ENCODE measurements at regions not wholly inside any gene's neighbourhood (a gene's known extent, or its start where the extent isn't known, plus 50 kb on each side); places are given as distances from the start of the nearest gene placed in this dataset.

DNA sequence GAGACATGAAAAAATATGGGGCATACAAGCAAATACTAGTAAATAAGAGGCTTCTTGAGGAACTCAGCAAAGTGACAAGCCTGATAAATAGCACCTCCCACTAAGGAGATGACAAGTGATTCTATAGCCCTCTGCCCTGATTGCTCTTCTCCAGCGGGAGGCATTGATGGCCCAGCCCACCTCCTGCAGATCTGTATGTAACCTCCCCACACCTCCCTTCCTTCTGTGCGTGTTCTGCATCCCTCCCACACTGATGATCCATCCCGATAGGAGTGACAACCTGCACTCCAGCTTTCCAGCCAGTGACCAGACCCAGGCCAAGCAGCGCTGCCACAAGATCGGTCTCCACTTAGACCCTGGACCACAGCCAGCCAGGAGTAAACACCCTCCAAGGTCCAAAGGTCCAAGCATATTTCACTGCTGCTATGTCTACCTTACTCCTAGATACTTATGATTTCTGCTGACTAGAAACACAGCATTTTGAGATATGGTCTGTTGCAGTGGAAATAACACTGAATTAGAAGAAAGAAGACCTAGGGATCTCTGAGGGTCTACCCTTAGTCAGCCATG is 176.1 kb downstream of the BRINP2 start:
- no peaks in the 10 kb centered on the region for H3K27me3 ChIP-seq (ENCODE audit: insufficient read depth, low read length)
- H3K36me3 ChIP-seq (ENCODE audit: insufficient read depth, low read length) = no peaks in the 10 kb centered on the region
- no peaks in the 10 kb centered on the region for H3K9me3 ChIP-seq (ENCODE audit: low read length)
- H3K4me3 ChIP-seq (ENCODE audit: low read length) = no peak overlapping the region
- H2AFZ ChIP-seq (ENCODE audit: low read depth, low read length) = no peak overlapping the region
- no peaks in the 10 kb centered on the region for H3K4me1 ChIP-seq (ENCODE audit: insufficient read depth, low read length)

DNA sequence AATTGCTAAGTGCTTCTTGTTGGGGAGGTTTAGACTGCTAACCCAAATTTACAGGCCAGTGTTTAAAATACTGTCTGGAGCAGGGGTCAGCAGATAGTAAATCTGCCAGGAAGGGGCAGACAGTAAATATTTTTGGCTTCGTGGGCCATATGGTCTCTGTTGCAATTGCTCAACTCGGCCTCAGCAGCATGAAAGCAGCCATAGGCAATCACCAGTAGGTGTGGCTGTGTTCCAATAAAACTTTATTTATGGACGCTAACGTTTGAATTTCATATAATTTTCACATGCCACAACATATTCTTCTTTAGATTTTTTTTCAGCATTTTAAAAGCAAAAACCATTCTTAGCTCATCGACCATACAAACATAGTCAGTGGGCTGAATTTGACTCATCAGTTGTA is 172.7 kb downstream of the BRINP2 start:
- no peaks in the 10 kb centered on the region for H3K4me1 ChIP-seq (ENCODE audit: insufficient read depth, low read length)
- no peak overlapping the region for H2AFZ ChIP-seq (ENCODE audit: low read depth, low read length)
- H3K36me3 ChIP-seq (ENCODE audit: insufficient read depth, low read length) = no peaks in the 10 kb centered on the region
- no peaks in the 10 kb centered on the region for H3K9me3 ChIP-seq (ENCODE audit: low read length)
- no peak overlapping the region for H3K4me3 ChIP-seq (ENCODE audit: low read length)
- H3K27me3 ChIP-seq (ENCODE audit: insufficient read depth, low read length) = no peaks in the 10 kb centered on the region

DNA sequence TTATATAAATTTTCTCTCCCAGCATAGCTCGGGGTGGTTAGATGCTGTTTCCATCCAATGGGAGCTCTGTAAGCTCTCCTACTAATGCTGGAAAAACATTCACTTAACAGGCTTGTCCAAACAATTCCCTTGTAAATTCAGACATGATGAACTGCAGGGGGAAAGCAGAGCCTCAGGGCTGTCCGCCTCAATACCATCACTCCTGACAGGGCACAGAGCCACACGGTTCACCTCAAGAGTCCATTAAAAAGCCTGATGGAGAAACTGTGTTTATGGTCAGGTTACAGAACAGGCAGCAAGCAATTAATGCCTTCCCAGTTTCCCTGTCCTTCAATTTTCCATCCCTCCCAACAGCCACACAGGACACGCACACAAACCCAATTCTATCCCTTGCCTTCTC is 171.0 kb downstream of the BRINP2 start:
- Histone ChIP-seq H3K36me3 (ENCODE audit: insufficient read depth, low read length) (no peaks in the 10 kb centered on the region), H3K27me3 (ENCODE audit: insufficient read depth, low read length) (no peaks in the 10 kb centered on the region), H3K4me1 (ENCODE audit: insufficient read depth, low read length) (no peaks in the 10 kb centered on the region), H2AFZ (ENCODE audit: low read depth, low read length) (no peak overlapping the region), H3K4me3 (ENCODE audit: low read length) (no peak overlapping the region), H3K9me3 (ENCODE audit: low read length) (no peaks in the 10 kb centered on the region)

DNA sequence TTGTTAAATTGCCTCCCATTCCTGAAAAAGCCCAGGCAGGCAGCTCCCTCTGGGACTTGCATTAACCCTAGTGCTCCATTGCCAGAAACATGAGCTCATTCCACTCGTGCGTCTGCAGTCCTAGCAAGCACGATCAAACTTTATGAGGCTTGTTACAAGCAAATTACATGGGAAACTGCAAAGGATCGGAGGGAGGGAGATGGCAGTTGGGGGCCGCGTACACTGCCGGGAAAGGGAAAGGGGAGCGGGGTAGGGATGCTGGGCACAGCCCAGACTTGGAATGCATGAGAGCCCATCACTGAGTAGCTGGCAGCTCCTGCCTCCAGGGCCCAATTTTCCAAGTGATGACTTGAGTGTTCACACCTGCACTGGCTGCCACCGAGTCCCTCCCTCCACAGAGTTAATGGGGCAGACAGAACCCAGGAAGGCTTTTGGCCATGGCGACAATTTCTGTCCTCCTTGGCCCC is 169.9 kb downstream of the BRINP2 start:
- Histone ChIP-seq H3K9me3 (ENCODE audit: low read length) (no peaks in the 10 kb centered on the region), H3K36me3 (ENCODE audit: insufficient read depth, low read length) (no peaks in the 10 kb centered on the region), H3K4me1 (ENCODE audit: insufficient read depth, low read length) (no peaks in the 10 kb centered on the region), H2AFZ (ENCODE audit: low read depth, low read length) (no peak overlapping the region), H3K27me3 (ENCODE audit: insufficient read depth, low read length) (no peaks in the 10 kb centered on the region), H3K4me3 (ENCODE audit: low read length) (no peak overlapping the region)

DNA sequence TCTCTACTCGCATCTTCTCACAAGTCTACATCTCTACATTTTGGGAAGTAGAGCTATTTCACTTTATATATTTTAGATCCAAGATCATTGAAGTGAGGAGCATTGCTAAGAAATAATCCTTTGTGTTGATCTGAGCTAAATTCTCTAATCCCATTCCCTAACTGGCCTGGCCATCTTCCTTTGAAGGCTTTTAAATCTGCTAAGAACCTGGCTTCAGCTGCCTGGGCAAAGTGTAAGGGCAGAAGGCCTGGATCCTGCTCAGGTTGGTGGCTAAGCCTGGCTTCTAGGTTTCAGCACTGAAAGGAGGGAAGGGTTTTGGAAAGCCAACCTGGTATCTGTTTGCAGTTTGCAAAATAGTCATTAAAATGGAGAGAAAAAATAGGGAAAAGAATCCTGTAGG is 167.6 kb downstream of the BRINP2 start:
- no peaks in the 10 kb centered on the region for H3K36me3 ChIP-seq (ENCODE audit: insufficient read depth, low read length)
- H3K4me1 ChIP-seq (ENCODE audit: insufficient read depth, low read length) = no peaks in the 10 kb centered on the region
- no peaks in the 10 kb centered on the region for H3K27me3 ChIP-seq (ENCODE audit: insufficient read depth, low read length)

DNA sequence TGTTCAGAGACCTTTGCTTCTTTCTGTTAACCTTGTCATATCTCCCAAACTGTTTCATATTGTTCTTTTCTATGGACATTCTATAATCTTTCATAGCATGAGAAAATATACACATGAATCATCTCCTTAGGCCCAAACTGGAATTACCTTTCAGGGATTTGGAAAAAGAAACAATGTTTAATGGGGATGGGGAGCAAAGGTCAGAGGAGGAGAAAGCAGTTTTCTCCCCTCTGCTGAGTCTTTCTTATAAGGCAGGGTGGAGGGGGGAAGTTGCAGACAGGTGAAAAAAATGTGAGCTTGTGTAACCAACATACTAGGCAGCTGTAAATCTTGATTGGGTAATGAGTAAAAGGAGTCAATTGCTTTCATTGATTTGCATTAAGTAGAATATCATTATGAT is 164.1 kb downstream of the BRINP2 start:
- no peaks in the 10 kb centered on the region for H3K9me3 ChIP-seq (ENCODE audit: low read length)
- no peaks in the 10 kb centered on the region for H3K4me1 ChIP-seq (ENCODE audit: insufficient read depth, low read length)
- no peak overlapping the region for H2AFZ ChIP-seq (ENCODE audit: low read depth, low read length)
- H3K36me3 ChIP-seq (ENCODE audit: insufficient read depth, low read length) = no peaks in the 10 kb centered on the region
- no peak overlapping the region for H3K4me3 ChIP-seq (ENCODE audit: low read length)
- H3K27me3 ChIP-seq (ENCODE audit: insufficient read depth, low read length) = no peaks in the 10 kb centered on the region

More for the DNA sequence above, 167.6 kb downstream of the BRINP2 start:
- Histone ChIP-seq H2AFZ (ENCODE audit: low read depth, low read length) (no peak overlapping the region), H3K4me3 (ENCODE audit: low read length) (no peak overlapping the region), H3K9me3 (ENCODE audit: low read length) (no peaks in the 10 kb centered on the region)

DNA sequence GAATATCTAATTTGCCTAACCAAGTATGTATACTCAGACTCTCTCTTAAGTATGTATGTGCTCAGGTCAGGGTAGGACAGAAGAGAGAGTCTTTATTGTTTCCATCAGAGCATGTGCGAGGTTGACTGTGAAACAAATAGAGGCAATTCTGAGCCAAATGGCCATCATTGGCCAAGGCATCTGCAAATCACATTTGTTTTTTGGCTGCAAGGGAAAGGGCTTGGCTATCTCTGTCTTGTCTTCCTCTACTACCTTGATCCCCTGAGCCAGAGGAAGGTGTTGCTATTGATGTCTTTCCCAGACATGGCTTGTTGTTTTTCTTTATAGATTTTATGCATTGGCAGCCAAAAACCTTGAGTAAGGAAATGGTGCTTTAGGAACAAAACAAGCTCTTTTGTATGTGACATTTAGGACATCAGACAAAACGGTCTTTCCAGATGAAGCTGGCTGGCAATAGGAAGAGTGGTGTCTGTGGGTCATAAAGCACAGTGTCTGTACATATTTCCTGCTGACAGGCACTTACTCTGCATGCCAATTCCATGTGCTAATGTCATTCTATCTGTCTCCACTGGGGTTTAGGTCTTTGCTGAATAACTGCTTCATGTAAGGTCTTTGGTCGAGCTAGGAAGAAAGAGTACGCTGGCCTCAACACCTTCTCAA is 163.3 kb downstream of the BRINP2 start:
- Histone ChIP-seq H3K9me3 (ENCODE audit: low read length) (no peaks in the 10 kb centered on the region), H3K27me3 (ENCODE audit: insufficient read depth, low read length) (no peaks in the 10 kb centered on the region), H3K36me3 (ENCODE audit: insufficient read depth, low read length) (no peaks in the 10 kb centered on the region), H3K4me3 (ENCODE audit: low read length) (no peak overlapping the region), H2AFZ (ENCODE audit: low read depth, low read length) (no peak overlapping the region), H3K4me1 (ENCODE audit: insufficient read depth, low read length) (no peaks in the 10 kb centered on the region)

Data from neuron (in vitro differentiated cells).